B cell (primary cell): ENCODE measurements at regions not wholly inside any gene's neighbourhood (a gene's known extent, or its start where the extent isn't known, plus 50 kb on each side); places are given as distances from the start of the nearest gene placed in this dataset.

Experiments used
- ATAC-seq: fragments of 200-7000 bp; cut with Tn5 transposase; one replicate; pipeline ENCODE4 v1.10.0; 2021; ENCODE audit warnings: low read depth, mild to moderate bottlenecking, moderate number of reproducible peaks, moderate library complexity
- CTCF ChIA-PET: fragments of 350-600 bp; sonication (Branson Sonifier 250); formaldehyde crosslinking; loops from one replicate; lab custom pipeline; 2021; ENCODE audit warnings: antibody characterized with exemption, inconsistent platforms; lab: Charles Lee
- POLR2A ChIA-PET: fragments of 350-600 bp; sonication (Branson Sonifier 250); formaldehyde crosslinking; loops from one replicate; lab custom pipeline; 2021; ENCODE audit warnings: antibody characterized with exemption; lab: Charles Lee
- DNase-seq: peaks from one replicate; pipeline ENCODE4 v3.0.0; 2013
- H2AFZ ChIP-seq: 2 replicates; pipeline ENCODE4 v1.6.1; 2012; ENCODE audit warnings: mild to moderate bottlenecking, low read depth, low read length; ENCODE audit not compliant: insufficient read depth, poor library complexity, severe bottlenecking
- H3K27ac ChIP-seq, 2 donors: 1 replicate in 1 of 2; 2 replicates in 1 of 2; pipeline ENCODE4 v1.5.1; 2012 to 2013; ENCODE audit warnings: low read length in 2 of 2, mild to moderate bottlenecking in 2 of 2, moderate library complexity in 1 of 2
- H3K27me3 ChIP-seq, 4 experiments: fragments of 200-600 bp in 1 of 4; sonication (generic) in 1 of 4; replicated peaks in 1 of 4; 1 replicate in 2 of 4; 2 replicates in 2 of 4; pipeline versions ENCODE4 v1.6.1 to v1.7.0; 2013 to 2016; ENCODE audit warnings: low read length in 3 of 4, mild to moderate bottlenecking in 2 of 4, mixed read lengths in 1 of 4, moderate library complexity in 1 of 4; ENCODE audit not compliant: insufficient read depth in 4 of 4, control insufficient read depth in 3 of 4; ENCODE audit errors: control extremely low read depth in 1 of 4
- H3K36me3 ChIP-seq, 2 experiments: replicated peaks in 1 of 2; 1 replicate in 1 of 2; 2 replicates in 1 of 2; pipeline versions ENCODE4 v1.6.1 to v1.7.1; 2013; ENCODE audit warnings: low read length in 1 of 2; ENCODE audit not compliant: insufficient read depth in 2 of 2, control insufficient read depth in 1 of 2; ENCODE audit errors: control extremely low read depth in 1 of 2, extremely low read depth in 1 of 2
- H3K4me1 ChIP-seq, 2 donors: fragments of 200-600 bp in 1 of 2; sonication (generic) in 1 of 2; 1 replicate in 1 of 2; 2 replicates in 1 of 2; pipeline versions ENCODE4 v1.5.1 to v1.6.1; 2013 to 2017; ENCODE audit warnings: low read length in 2 of 2; ENCODE audit not compliant: control insufficient read depth in 2 of 2, insufficient read depth in 2 of 2
- H3K4me2 ChIP-seq: replicated peaks from 2 replicates; pipeline ENCODE3; 2012; ENCODE audit warnings: mild to moderate bottlenecking, low read depth, low read length; ENCODE audit not compliant: poor library complexity, severe bottlenecking
- H3K4me3 ChIP-seq, 5 experiments: fragments of 200-600 bp in 1 of 5; sonication (generic) in 1 of 5; 1 replicate in 3 of 5; 2 replicates in 2 of 5; pipeline versions ENCODE4 v1.5.1 to v1.7.0; 2011 to 2016; ENCODE audit warnings: low read length in 4 of 5, mild to moderate bottlenecking in 4 of 5, low read depth in 2 of 5, control low read depth in 1 of 5, moderate library complexity in 1 of 5; ENCODE audit not compliant: insufficient read depth in 1 of 5; ENCODE audit errors: control extremely low read depth in 1 of 5, extremely low read depth in 1 of 5
- H3K79me2 ChIP-seq: fragments of 200-600 bp; sonication (generic); one replicate; pipeline ENCODE4 v1.6.0; 2016; ENCODE audit warnings: low read length; ENCODE audit not compliant: control insufficient read depth, insufficient read depth
- H3K9ac ChIP-seq: fragments of 200-600 bp; sonication (generic); 2 replicates; pipeline ENCODE4 v1.6.1; 2017; ENCODE audit warnings: mild to moderate bottlenecking, low read length, moderate library complexity
- H3K9me3 ChIP-seq, 3 donors: one replicate each; pipeline versions ENCODE4 v1.6.1 to v1.7.1; 2013; ENCODE audit warnings: low read length in 2 of 3; ENCODE audit not compliant: control insufficient read depth in 2 of 3, insufficient read depth in 1 of 3; ENCODE audit errors: control extremely low read depth in 1 of 3
- H4K20me1 ChIP-seq: 2 replicates; pipeline ENCODE4 v1.6.0; 2012; ENCODE audit warnings: mild to moderate bottlenecking, low read length; ENCODE audit not compliant: insufficient read depth, control insufficient read depth, poor library complexity, severe bottlenecking
- H3K27ac Mint-ChIP-seq: one replicate; pipeline ENCODE4 v1.8.0; 2021; ENCODE audit warnings: mixed read lengths
- H3K27me3 Mint-ChIP-seq: one replicate; pipeline ENCODE4 v1.8.0; 2021; ENCODE audit warnings: mixed read lengths
- H3K4me1 Mint-ChIP-seq: one replicate; pipeline ENCODE4 v1.8.0; 2021; ENCODE audit warnings: mixed read lengths
- H3K4me3 Mint-ChIP-seq: one replicate; pipeline ENCODE4 v1.8.0; 2021; ENCODE audit warnings: mixed read lengths
- H3K9me3 Mint-ChIP-seq: one replicate; pipeline ENCODE4 v1.8.0; 2022; ENCODE audit warnings: mixed read lengths; ENCODE audit not compliant: insufficient read depth
- EZH2 ChIP-seq: IDR thresholded peaks from 2 replicates; pipeline ENCODE4 v1.6.1; 2012; ENCODE audit warnings: borderline replicate concordance, low read depth, mild to moderate bottlenecking, moderate library complexity, low read length; ENCODE audit not compliant: insufficient read depth, poor library complexity, severe bottlenecking
- WGBS: methylation state at CpG from one replicate; pipeline ENCODE4 v1.1.5; 2013; ENCODE audit warnings: missing lambda C conversion rate; ENCODE audit not compliant: insufficient coverage; 5-methylcytosine and 5-hydroxymethylcytosine counted together
- intact Hi-C: fragments of 100-400 bp; cut with micrococcal nuclease; formaldehyde crosslinking; loops from one replicate; pipeline ENCODE4 v1.10.0; 2022
- TF ChIP-seq, protein P1 (sequence below): fragments of 200-600 bp; IDR thresholded peaks from one replicate; pipeline ENCODE4 v1.8.0; 2022; ENCODE audit warnings: antibody characterized with exemption, mild to moderate bottlenecking

DNA sequence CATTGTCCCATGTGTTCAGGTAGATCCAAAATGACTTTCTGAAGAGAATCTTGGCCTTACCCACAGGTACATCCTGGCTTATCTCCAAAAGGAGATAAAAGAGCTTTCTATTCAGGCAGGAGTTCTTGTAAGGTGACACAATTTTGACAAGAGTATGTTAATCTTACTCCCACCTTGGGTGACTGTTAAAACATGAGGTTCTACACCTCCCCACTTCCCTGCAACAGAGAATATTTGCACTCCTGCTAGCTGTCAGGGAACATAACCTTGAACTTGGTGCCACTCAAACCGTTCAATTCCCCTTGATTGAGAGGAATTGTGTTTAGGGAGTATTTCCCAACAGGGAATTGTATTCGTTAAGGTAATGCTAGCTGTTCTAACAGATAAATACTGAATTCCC lies 372.5 kb upstream of the KLHL29 start:
- ATAC-seq (no peak), DNase-seq (no peak)
- POLR2A ChIA-PET = no interaction called here
- H3K9me3 ChIP-seq = peaks cover 0 to 4% (median 0%) of the 10 kb centered on the region in 3 donors
- no peak overlapping the region for H3K4me2 ChIP-seq
- intact Hi-C loops = no loop called here
- no peak overlapping the region for H3K9ac ChIP-seq
- H3K27me3 ChIP-seq = no peaks in the 10 kb centered on the region
- TF ChIP-seq, protein P1, sequence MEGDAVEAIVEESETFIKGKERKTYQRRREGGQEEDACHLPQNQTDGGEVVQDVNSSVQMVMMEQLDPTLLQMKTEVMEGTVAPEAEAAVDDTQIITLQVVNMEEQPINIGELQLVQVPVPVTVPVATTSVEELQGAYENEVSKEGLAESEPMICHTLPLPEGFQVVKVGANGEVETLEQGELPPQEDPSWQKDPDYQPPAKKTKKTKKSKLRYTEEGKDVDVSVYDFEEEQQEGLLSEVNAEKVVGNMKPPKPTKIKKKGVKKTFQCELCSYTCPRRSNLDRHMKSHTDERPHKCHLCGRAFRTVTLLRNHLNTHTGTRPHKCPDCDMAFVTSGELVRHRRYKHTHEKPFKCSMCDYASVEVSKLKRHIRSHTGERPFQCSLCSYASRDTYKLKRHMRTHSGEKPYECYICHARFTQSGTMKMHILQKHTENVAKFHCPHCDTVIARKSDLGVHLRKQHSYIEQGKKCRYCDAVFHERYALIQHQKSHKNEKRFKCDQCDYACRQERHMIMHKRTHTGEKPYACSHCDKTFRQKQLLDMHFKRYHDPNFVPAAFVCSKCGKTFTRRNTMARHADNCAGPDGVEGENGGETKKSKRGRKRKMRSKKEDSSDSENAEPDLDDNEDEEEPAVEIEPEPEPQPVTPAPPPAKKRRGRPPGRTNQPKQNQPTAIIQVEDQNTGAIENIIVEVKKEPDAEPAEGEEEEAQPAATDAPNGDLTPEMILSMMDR = no peak
- no peak for TF ChIP-seq EZH2
- H3K27ac ChIP-seq = no peak overlapping the region
- no peaks in the 10 kb centered on the region for H3K4me1 Mint-ChIP-seq
- H3K27me3 Mint-ChIP-seq = no peaks in the 10 kb centered on the region
- no peaks in the 10 kb centered on the region for H3K79me2 ChIP-seq
- CTCF ChIA-PET = no interaction called here
- no peak overlapping the region for H3K27ac Mint-ChIP-seq
- H3K36me3 ChIP-seq = no peaks in the 10 kb centered on the region
- no peak overlapping the region for H2AFZ ChIP-seq
- no peak overlapping the region for H3K4me3 ChIP-seq
- no CpG with 5 or more reads among the region's 2 CpGs for WGBS
- no peaks in the 10 kb centered on the region for H3K9me3 Mint-ChIP-seq
- no peaks in the 10 kb centered on the region for H3K4me1 ChIP-seq
- no peak overlapping the region for H3K4me3 Mint-ChIP-seq
- H4K20me1 ChIP-seq = no peaks in the 10 kb centered on the region

DNA sequence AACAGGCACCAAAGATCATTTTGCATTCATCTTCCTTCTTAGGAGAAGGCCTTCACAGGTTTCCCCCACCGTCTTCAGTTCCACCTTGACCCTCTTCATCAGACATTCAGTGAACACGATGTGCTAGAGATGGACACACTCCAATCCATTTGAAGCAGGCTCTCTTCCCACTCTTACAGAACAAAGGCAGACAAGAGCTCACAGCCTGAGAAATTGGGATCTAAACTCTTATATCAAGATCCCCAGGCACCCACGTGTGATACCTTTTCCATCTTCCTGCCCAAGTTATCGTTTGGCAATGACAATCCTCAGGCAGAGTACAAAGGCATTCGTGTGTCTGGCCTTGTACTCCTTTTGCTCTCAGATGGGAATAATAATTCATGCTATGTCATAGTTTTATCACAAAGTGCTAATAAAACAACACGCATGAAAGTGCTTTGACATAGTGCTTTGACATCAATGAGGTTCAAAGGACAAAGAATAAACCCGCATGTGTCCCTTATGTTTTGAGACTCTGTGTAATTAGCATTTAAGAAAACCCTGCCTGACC lies 369.3 kb upstream of the KLHL29 start:
- no peak overlapping the region for H2AFZ ChIP-seq
- H4K20me1 ChIP-seq = no peaks in the 10 kb centered on the region
- DNase-seq = no peak
- H3K36me3 ChIP-seq = no peaks in the 10 kb centered on the region
- no peaks in the 10 kb centered on the region for H3K27me3 ChIP-seq
- TF ChIP-seq, protein P1 = no peak
- no peak for TF ChIP-seq EZH2
- Mint-ChIP-seq H3K9me3 (no peaks in the 10 kb centered on the region), H3K27ac (no peak overlapping the region), H3K4me1 (no peaks in the 10 kb centered on the region), H3K27me3 (no peaks in the 10 kb centered on the region), H3K4me3 (no peak overlapping the region)
- no peaks in the 10 kb centered on the region for H3K79me2 ChIP-seq
- no peak overlapping the region for H3K9ac ChIP-seq
- 81% methylated on average over 4 of the region's 7 CpGs for WGBS
- no peak overlapping the region for H3K27ac ChIP-seq
- H3K4me1 ChIP-seq = no peaks in the 10 kb centered on the region
- no peak overlapping the region for H3K4me3 ChIP-seq
- H3K4me2 ChIP-seq = no peak overlapping the region
- POLR2A ChIA-PET = no interaction called here
- intact Hi-C loops = no loop called here
- no peak for ATAC-seq
- peaks cover 0 to 2% (median 0%) of the 10 kb centered on the region in 3 donors for H3K9me3 ChIP-seq
- CTCF ChIA-PET = no interaction called here
